ENCODE measurements at regions not wholly inside any gene's neighbourhood (a gene's known extent, or its start where the extent isn't known, plus 50 kb on each side); places are given as distances from the start of the nearest gene placed in this dataset.

GRCh38 chr11:116044520-116044919, 540.3 kb upstream of the CADM1 start (continued):
- TF ChIP-seq, protein P1, sequence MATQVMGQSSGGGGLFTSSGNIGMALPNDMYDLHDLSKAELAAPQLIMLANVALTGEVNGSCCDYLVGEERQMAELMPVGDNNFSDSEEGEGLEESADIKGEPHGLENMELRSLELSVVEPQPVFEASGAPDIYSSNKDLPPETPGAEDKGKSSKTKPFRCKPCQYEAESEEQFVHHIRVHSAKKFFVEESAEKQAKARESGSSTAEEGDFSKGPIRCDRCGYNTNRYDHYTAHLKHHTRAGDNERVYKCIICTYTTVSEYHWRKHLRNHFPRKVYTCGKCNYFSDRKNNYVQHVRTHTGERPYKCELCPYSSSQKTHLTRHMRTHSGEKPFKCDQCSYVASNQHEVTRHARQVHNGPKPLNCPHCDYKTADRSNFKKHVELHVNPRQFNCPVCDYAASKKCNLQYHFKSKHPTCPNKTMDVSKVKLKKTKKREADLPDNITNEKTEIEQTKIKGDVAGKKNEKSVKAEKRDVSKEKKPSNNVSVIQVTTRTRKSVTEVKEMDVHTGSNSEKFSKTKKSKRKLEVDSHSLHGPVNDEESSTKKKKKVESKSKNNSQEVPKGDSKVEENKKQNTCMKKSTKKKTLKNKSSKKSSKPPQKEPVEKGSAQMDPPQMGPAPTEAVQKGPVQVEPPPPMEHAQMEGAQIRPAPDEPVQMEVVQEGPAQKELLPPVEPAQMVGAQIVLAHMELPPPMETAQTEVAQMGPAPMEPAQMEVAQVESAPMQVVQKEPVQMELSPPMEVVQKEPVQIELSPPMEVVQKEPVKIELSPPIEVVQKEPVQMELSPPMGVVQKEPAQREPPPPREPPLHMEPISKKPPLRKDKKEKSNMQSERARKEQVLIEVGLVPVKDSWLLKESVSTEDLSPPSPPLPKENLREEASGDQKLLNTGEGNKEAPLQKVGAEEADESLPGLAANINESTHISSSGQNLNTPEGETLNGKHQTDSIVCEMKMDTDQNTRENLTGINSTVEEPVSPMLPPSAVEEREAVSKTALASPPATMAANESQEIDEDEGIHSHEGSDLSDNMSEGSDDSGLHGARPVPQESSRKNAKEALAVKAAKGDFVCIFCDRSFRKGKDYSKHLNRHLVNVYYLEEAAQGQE (IDR thresholded peaks at IDR 0.05; ENCODE audit: unreplicated experiment): no peak
- TF ChIP-seq, protein P2, sequence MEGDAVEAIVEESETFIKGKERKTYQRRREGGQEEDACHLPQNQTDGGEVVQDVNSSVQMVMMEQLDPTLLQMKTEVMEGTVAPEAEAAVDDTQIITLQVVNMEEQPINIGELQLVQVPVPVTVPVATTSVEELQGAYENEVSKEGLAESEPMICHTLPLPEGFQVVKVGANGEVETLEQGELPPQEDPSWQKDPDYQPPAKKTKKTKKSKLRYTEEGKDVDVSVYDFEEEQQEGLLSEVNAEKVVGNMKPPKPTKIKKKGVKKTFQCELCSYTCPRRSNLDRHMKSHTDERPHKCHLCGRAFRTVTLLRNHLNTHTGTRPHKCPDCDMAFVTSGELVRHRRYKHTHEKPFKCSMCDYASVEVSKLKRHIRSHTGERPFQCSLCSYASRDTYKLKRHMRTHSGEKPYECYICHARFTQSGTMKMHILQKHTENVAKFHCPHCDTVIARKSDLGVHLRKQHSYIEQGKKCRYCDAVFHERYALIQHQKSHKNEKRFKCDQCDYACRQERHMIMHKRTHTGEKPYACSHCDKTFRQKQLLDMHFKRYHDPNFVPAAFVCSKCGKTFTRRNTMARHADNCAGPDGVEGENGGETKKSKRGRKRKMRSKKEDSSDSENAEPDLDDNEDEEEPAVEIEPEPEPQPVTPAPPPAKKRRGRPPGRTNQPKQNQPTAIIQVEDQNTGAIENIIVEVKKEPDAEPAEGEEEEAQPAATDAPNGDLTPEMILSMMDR (conservative IDR thresholded peaks at IDR 0.05; ENCODE audit: low read depth in 2 of 2): no peak
- TF ChIP-seq CREB1 (CRISPR knock-in tag; IDR thresholded peaks at IDR 0.05; ENCODE audit: low read depth): no peak
- no peak for TF ChIP-seq POLR2AphosphoS5 (IDR thresholded peaks at IDR 0.05; ENCODE audit: low read depth)
- no peak for TF ChIP-seq ZNF331 (CRISPR knock-in tag; IDR thresholded peaks at IDR 0.05; ENCODE audit: low read depth)
- TF ChIP-seq JUNB (IDR thresholded peaks at IDR 0.05; ENCODE audit: unreplicated experiment): no peak

GRCh38 chr11:116043857-116044256, 539.6 kb upstream of the CADM1 start:
- H4K20me1 ChIP-seq (replicated peaks; ENCODE audit: insufficient read depth): no peaks in the 10 kb centered on the region
- H3K27me3 ChIP-seq (ENCODE audit: insufficient read depth): no peaks in the 10 kb centered on the region
- H3K36me3 ChIP-seq (ENCODE audit: insufficient read depth): no peaks in the 10 kb centered on the region
- H3F3A ChIP-seq (replicated peaks; ENCODE audit: low read depth): no peaks in the 10 kb centered on the region
- H2AFZ ChIP-seq: no peak overlapping the region
- H3K27ac ChIP-seq (ENCODE audit: low read depth): no peak overlapping the region
- no peaks in the 10 kb centered on the region; the same call in 1 of the 2 replicates for H3K4me1 ChIP-seq (ENCODE audit: insufficient read depth)
- H3K4me2 ChIP-seq: no peak overlapping the region
- ATAC-seq (no peak), DNase-seq (ENCODE audit: low spot score) (no peak)
- H3K79me2 ChIP-seq (replicated peaks; ENCODE audit: insufficient read depth): no peaks in the 10 kb centered on the region
- peaks cover 5% of the 10 kb centered on the region for H3K27me3 Mint-ChIP-seq (ENCODE audit: insufficient read depth, low read depth, poor library complexity)
- no peak overlapping the region for H3K4me3 Mint-ChIP-seq
- no peaks in the 10 kb centered on the region for H3K9me2 ChIP-seq (ENCODE audit: insufficient read depth)
- H3K27ac Mint-ChIP-seq: no peak overlapping the region
- no peaks in the 10 kb centered on the region for H3K9me3 Mint-ChIP-seq
- no peaks in the 10 kb centered on the region for H3K36me3 Mint-ChIP-seq (ENCODE audit: low read depth)
- H3K4me3 ChIP-seq: no peak overlapping the region
- H3K4me1 Mint-ChIP-seq: peaks cover 17% of the 10 kb centered on the region
- no peak for TF ChIP-seq CREB1 (CRISPR knock-in tag; IDR thresholded peaks at IDR 0.05; ENCODE audit: low read depth)
- TF ChIP-seq, protein P3, sequence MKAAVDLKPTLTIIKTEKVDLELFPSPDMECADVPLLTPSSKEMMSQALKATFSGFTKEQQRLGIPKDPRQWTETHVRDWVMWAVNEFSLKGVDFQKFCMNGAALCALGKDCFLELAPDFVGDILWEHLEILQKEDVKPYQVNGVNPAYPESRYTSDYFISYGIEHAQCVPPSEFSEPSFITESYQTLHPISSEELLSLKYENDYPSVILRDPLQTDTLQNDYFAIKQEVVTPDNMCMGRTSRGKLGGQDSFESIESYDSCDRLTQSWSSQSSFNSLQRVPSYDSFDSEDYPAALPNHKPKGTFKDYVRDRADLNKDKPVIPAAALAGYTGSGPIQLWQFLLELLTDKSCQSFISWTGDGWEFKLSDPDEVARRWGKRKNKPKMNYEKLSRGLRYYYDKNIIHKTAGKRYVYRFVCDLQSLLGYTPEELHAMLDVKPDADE (IDR thresholded peaks at IDR 0.05): no peak
- TF ChIP-seq ZNF114 (CRISPR knock-in tag; IDR thresholded peaks at IDR 0.05): no peak
- TF ChIP-seq, protein P4, sequence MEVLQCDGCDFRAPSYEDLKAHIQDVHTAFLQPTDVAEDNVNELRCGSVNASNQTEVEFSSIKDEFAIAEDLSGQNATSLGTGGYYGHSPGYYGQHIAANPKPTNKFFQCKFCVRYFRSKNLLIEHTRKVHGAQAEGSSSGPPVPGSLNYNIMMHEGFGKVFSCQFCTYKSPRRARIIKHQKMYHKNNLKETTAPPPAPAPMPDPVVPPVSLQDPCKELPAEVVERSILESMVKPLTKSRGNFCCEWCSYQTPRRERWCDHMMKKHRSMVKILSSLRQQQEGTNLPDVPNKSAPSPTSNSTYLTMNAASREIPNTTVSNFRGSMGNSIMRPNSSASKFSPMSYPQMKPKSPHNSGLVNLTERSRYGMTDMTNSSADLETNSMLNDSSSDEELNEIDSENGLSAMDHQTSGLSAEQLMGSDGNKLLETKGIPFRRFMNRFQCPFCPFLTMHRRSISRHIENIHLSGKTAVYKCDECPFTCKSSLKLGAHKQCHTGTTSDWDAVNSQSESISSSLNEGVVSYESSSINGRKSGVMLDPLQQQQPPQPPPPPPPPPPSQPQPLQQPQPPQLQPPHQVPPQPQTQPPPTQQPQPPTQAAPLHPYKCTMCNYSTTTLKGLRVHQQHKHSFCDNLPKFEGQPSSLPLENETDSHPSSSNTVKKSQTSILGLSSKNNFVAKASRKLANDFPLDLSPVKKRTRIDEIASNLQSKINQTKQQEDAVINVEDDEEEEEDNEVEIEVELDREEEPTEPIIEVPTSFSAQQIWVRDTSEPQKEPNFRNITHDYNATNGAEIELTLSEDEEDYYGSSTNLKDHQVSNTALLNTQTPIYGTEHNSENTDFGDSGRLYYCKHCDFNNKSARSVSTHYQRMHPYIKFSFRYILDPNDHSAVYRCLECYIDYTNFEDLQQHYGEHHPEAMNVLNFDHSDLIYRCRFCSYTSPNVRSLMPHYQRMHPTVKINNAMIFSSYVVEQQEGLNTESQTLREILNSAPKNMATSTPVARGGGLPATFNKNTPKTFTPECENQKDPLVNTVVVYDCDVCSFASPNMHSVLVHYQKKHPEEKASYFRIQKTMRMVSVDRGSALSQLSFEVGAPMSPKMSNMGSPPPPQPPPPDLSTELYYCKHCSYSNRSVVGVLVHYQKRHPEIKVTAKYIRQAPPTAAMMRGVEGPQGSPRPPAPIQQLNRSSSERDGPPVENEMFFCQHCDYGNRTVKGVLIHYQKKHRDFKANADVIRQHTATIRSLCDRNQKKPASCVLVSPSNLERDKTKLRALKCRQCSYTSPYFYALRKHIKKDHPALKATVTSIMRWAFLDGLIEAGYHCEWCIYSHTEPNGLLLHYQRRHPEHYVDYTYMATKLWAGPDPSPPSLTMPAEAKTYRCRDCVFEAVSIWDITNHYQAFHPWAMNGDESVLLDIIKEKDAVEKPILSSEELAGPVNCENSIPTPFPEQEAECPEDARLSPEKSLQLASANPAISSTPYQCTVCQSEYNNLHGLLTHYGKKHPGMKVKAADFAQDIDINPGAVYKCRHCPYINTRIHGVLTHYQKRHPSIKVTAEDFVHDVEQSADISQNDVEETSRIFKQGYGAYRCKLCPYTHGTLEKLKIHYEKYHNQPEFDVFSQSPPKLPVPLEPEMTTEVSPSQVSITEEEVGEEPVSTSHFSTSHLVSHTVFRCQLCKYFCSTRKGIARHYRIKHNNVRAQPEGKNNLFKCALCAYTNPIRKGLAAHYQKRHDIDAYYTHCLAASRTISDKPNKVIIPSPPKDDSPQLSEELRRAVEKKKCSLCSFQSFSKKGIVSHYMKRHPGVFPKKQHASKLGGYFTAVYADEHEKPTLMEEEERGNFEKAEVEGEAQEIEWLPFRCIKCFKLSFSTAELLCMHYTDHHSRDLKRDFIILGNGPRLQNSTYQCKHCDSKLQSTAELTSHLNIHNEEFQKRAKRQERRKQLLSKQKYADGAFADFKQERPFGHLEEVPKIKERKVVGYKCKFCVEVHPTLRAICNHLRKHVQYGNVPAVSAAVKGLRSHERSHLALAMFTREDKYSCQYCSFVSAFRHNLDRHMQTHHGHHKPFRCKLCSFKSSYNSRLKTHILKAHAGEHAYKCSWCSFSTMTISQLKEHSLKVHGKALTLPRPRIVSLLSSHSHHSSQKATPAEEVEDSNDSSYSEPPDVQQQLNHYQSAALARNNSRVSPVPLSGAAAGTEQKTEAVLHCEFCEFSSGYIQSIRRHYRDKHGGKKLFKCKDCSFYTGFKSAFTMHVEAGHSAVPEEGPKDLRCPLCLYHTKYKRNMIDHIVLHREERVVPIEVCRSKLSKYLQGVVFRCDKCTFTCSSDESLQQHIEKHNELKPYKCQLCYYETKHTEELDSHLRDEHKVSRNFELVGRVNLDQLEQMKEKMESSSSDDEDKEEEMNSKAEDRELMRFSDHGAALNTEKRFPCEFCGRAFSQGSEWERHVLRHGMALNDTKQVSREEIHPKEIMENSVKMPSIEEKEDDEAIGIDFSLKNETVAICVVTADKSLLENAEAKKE (CRISPR knock-in tag; IDR thresholded peaks at IDR 0.05): no peak
- TF ChIP-seq EZH2phosphoT487 (IDR thresholded peaks at IDR 0.05; ENCODE audit: unreplicated experiment): no peak
- no peak for TF ChIP-seq EZH2 (IDR thresholded peaks at IDR 0.05; ENCODE audit: low read depth, unreplicated experiment)
- no peak for TF ChIP-seq STAT1 (IDR thresholded peaks at IDR 0.05; ENCODE audit: unreplicated experiment)
